Endothelial cell of umbilical vein (primary cell): ENCODE measurements at regions not wholly inside any gene's neighbourhood (a gene's known extent, or its start where the extent isn't known, plus 50 kb on each side); places are given as distances from the start of the nearest gene placed in this dataset.

ENCODE experiments used
- BruUV-seq: library from RNA; stranded (reverse); fragments of 400-500 nt; replicated peaks from 2 replicates; lab custom pipeline; 2021; lab: Mats Ljungman, UMichigan
- CTCF ChIA-PET: fragments of 300-600, 350-600 bp; sonication (Branson Sonifier 250); formaldehyde crosslinking; loops from one replicate; lab custom pipeline; 2021; ENCODE audit warnings: antibody characterized with exemption, inconsistent platforms; lab: Charles Lee
- POLR2A ChIA-PET: fragments of 300-600, 350-600 bp; sonication (Branson Sonifier 250); formaldehyde crosslinking; loops from one replicate; lab custom pipeline; 2021; ENCODE audit warnings: antibody characterized with exemption, inconsistent platforms; lab: Charles Lee
- DNase-seq: peaks from one replicate; pipeline ENCODE4 v3.0.0-alpha.2; 2011; ENCODE audit warnings: low read depth, low spot score
- FAIRE-seq: peaks from 2 replicates; lab custom pipeline; 2011; peaks lifted over from hg19 to GRCh38; lab: Jason Lieb, UNC
- H2AFZ ChIP-seq: 2 replicates; pipeline ENCODE4 v1.6.0; 2012; ENCODE audit warnings: low read depth, low read length, control low read depth, inconsistent platforms
- H3K27ac ChIP-seq: 2 replicates; pipeline ENCODE4 v1.5.1; 2011; ENCODE audit warnings: low read depth, mild to moderate bottlenecking, control low read depth, low read length, moderate library complexity; ENCODE audit not compliant: insufficient read depth
- H3K27me3 ChIP-seq, 2 experiments: 2 replicates each; pipeline versions ENCODE4 v1.6.0 to v1.6.1; 2011; ENCODE audit warnings: low read length in 2 of 2, mixed read lengths in 1 of 2; ENCODE audit not compliant: control insufficient read depth in 2 of 2, insufficient read depth in 2 of 2
- H3K36me3 ChIP-seq, 2 experiments: 2 replicates in 1 of 2; 3 replicates in 1 of 2; pipeline ENCODE4 v1.5.1; 2011; ENCODE audit warnings: low read length in 2 of 2, mild to moderate bottlenecking in 1 of 2, moderate library complexity in 1 of 2; ENCODE audit not compliant: control insufficient read depth in 2 of 2, insufficient read depth in 2 of 2; ENCODE audit errors: extremely low read depth in 1 of 2
- H3K4me1 ChIP-seq: 3 replicates; pipeline ENCODE4 v1.5.1; 2011; ENCODE audit warnings: mild to moderate bottlenecking, low read length; ENCODE audit not compliant: control insufficient read depth, insufficient read depth; ENCODE audit errors: extremely low read depth
- H3K4me2 ChIP-seq: 2 replicates; pipeline ENCODE4 v1.6.1; 2011; ENCODE audit warnings: low read length, control low read depth, mixed read lengths; ENCODE audit not compliant: insufficient read depth
- H3K4me3 ChIP-seq, 3 experiments: fragments of 200-600 bp in 1 of 3; sonication (generic), shearing (Covaris generic) in 1 of 3; replicated peaks in 1 of 3; 2 replicates each; pipeline ENCODE4 v1.5.1; 2011 to 2016; ENCODE audit warnings: control low read depth in 3 of 3, low read length in 3 of 3, mild to moderate bottlenecking in 2 of 3, inconsistent platforms in 1 of 3, low read depth in 1 of 3, moderate library complexity in 1 of 3; ENCODE audit not compliant: insufficient read depth in 1 of 3
- H3K79me2 ChIP-seq: 2 replicates; pipeline ENCODE4 v1.6.0; 2012; ENCODE audit warnings: low read length, inconsistent platforms; ENCODE audit not compliant: control insufficient read depth, insufficient read depth
- H3K9ac ChIP-seq: replicated peaks from 2 replicates; pipeline ENCODE3; 2011; ENCODE audit warnings: low read length, control low read depth; ENCODE audit not compliant: insufficient read depth; ENCODE audit errors: extremely low read depth
- H3K9me1 ChIP-seq: replicated peaks from 3 replicates; pipeline ENCODE4 v1.6.0; 2011; ENCODE audit warnings: mild to moderate bottlenecking, low read length; ENCODE audit not compliant: control insufficient read depth, insufficient read depth; ENCODE audit errors: extremely low read depth
- H3K9me3 ChIP-seq: replicated peaks from 2 replicates; pipeline ENCODE4 v1.5.1; 2012; ENCODE audit warnings: low read length, inconsistent platforms; ENCODE audit not compliant: control insufficient read depth, insufficient read depth
- H4K20me1 ChIP-seq: replicated peaks from 2 replicates; pipeline ENCODE3; 2011; ENCODE audit warnings: mild to moderate bottlenecking, low read length; ENCODE audit not compliant: control insufficient read depth, insufficient read depth; ENCODE audit errors: extremely low read depth
- CTCF ChIP-seq, 2 donors: IDR thresholded peaks; 1 replicate in 1 of 2; 2 replicates in 1 of 2; pipeline ENCODE4 v1.5.1; 2011; ENCODE audit warnings: low read length in 2 of 2, mild to moderate bottlenecking in 2 of 2, moderate library complexity in 2 of 2, control low read depth in 1 of 2, inconsistent platforms in 1 of 2, low read depth in 1 of 2; ENCODE audit not compliant: insufficient read depth in 1 of 2; ENCODE audit errors: extremely low read depth in 1 of 2
- EZH2 ChIP-seq: IDR thresholded peaks from 2 replicates; pipeline ENCODE4 v1.6.1; 2012; ENCODE audit warnings: borderline replicate concordance, low read depth, mild to moderate bottlenecking, moderate library complexity, low read length, inconsistent platforms; ENCODE audit not compliant: severe bottlenecking
- FOS ChIP-seq: IDR thresholded peaks from 2 replicates; pipeline ENCODE4 v1.6.1; 2011; ENCODE audit warnings: mild to moderate bottlenecking, low read length, moderate library complexity, borderline replicate concordance; ENCODE audit not compliant: insufficient read depth
- GATA2 ChIP-seq: IDR thresholded peaks from 2 replicates; pipeline ENCODE4 v1.7.0; 2011; ENCODE audit warnings: low read depth, mild to moderate bottlenecking, moderate library complexity, mixed read lengths, low read length; ENCODE audit not compliant: insufficient read length, insufficient read depth
- JUN ChIP-seq: IDR thresholded peaks from 2 replicates; pipeline ENCODE4 v1.6.1; 2011; ENCODE audit warnings: borderline replicate concordance, low read depth; ENCODE audit not compliant: insufficient read length, insufficient read depth
- MAX ChIP-seq: IDR thresholded peaks from 2 replicates; pipeline ENCODE4 v1.6.1; 2011; ENCODE audit not compliant: insufficient read depth, insufficient read length
- MYC ChIP-seq: IDR thresholded peaks from one replicate; pipeline ENCODE4 v1.6.1; 2011; ENCODE audit warnings: mild to moderate bottlenecking, low read depth, low read length
- POLR2A ChIP-seq: IDR thresholded peaks from 2 replicates; pipeline ENCODE4 v1.6.1; 2012; ENCODE audit warnings: low read depth, mild to moderate bottlenecking, control low read depth, low read length
- POLR2AphosphoS5 ChIP-seq: IDR thresholded peaks from 2 replicates; pipeline ENCODE4 v1.6.1; 2012; ENCODE audit warnings: low read depth, mild to moderate bottlenecking, control low read depth, low read length, moderate library complexity; ENCODE audit not compliant: insufficient read depth
- dilution Hi-C: fragments of 300-500 bp; cut with MboI; formaldehyde crosslinking; loops from one replicate; pipeline ENCODE4 v1.15.0; 2019; ENCODE audit warnings: low sequenced_read_pairs; ENCODE audit not compliant: extremely low pct_ligation_motif_present
- intact Hi-C: fragments of 100-400 bp; cut with micrococcal nuclease; formaldehyde crosslinking; loops from one replicate; pipeline ENCODE4 v1.10.0; 2022

- Histone ChIP-seq H3K9me1 (no peaks in the 10 kb centered on the region), H2AFZ (no peak overlapping the region), H4K20me1 (no peaks in the 10 kb centered on the region), H3K9me3 (no peaks in the 10 kb centered on the region), H3K36me3 (no peaks in the 10 kb centered on the region), H3K27ac (no peak overlapping the region), H3K4me2 (no peak overlapping the region), H3K9ac (no peak overlapping the region), H3K4me1 (no peaks in the 10 kb centered on the region), H3K4me3 (no peak overlapping the region), H3K27me3 (peaks cover 0 to 3% of the 10 kb centered on the region in 2 experiments), H3K79me2 (no peaks in the 10 kb centered on the region)
- no TSS peak for BruUV-seq
- dilution Hi-C loops, result no loop called here
- CTCF ChIA-PET, result no interaction called here
- intact Hi-C loops, result no loop called here
- FAIRE-seq (no peak), DNase-seq (no peak)
- TF ChIP-seq MYC, result no peak
- no peak for TF ChIP-seq EZH2
- no peak for TF ChIP-seq MAX
- no peak for TF ChIP-seq FOS
- no peak for TF ChIP-seq JUN
- TF ChIP-seq POLR2AphosphoS5, result no peak
- no peak for TF ChIP-seq POLR2A
- TF ChIP-seq GATA2, result no peak
- TF ChIP-seq CTCF (IDR thresholded peaks at IDR 0.05; ENCODE audit: extremely low read depth in 1 of 2, insufficient read depth in 1 of 2, low read depth in 1 of 2, low read length in 2 of 2), result no peak
- POLR2A ChIA-PET, result no interaction called here
Measured at GRCh38 chr5:171540865-171541264, 121.4 kb downstream of the FGF18 start.
